ENCODE measurements at regions not wholly inside any gene's neighbourhood (a gene's known extent, or its start where the extent isn't known, plus 50 kb on each side); places are given as distances from the start of the nearest gene placed in this dataset.

- TF ChIP-seq CTCF (IDR thresholded peaks at IDR 0.05), result no peak
- no peak for TF ChIP-seq POLR2A (IDR thresholded peaks at IDR 0.05)
Observed at GRCh38 chr4:67103001-67103747, 442.1 kb downstream of the CENPC start.
